LNCaP clone FGC (cell line): ENCODE measurements at regions not wholly inside any gene's neighbourhood (a gene's known extent, or its start where the extent isn't known, plus 50 kb on each side); places are given as distances from the start of the nearest gene placed in this dataset.

Experiments used
- DNase-seq: peaks from one replicate; pipeline ENCODE4 v3.0.0-alpha.2; 2011; ENCODE audit warnings: low read depth
- H3K4me3 ChIP-seq: 2 replicates; pipeline ENCODE4 v1.5.1; 2011; ENCODE audit warnings: mild to moderate bottlenecking, low read depth, low read length, control low read depth
- TF ChIP-seq, protein P1 (sequence below): IDR thresholded peaks from 2 replicates; pipeline ENCODE4 v1.5.1; 2012; ENCODE audit warnings: mild to moderate bottlenecking; ENCODE audit not compliant: control insufficient read depth, insufficient read depth; ENCODE audit errors: extremely low read depth

DNA sequence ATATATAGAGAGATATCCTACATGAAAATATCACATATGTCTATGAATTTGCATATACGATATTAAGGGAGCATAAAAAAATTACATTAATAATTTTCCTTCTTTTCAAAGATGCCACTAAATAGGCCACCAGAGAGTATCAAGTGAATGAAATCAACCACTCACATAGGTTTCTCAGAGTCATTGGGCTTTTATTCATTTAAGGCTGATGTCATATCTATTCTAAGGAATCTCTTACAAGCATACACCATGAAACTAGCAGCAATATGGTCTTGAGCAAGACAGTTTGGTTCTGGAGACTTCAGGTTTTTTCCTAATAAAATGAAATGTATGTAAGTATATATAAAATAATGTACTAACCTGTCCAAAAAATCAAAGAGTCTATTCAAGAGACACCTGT lies 420.4 kb downstream of the PLA2G4A start:
- H3K4me3 ChIP-seq: no peak overlapping the region
- DNase-seq: no peak
- TF ChIP-seq, protein P1, sequence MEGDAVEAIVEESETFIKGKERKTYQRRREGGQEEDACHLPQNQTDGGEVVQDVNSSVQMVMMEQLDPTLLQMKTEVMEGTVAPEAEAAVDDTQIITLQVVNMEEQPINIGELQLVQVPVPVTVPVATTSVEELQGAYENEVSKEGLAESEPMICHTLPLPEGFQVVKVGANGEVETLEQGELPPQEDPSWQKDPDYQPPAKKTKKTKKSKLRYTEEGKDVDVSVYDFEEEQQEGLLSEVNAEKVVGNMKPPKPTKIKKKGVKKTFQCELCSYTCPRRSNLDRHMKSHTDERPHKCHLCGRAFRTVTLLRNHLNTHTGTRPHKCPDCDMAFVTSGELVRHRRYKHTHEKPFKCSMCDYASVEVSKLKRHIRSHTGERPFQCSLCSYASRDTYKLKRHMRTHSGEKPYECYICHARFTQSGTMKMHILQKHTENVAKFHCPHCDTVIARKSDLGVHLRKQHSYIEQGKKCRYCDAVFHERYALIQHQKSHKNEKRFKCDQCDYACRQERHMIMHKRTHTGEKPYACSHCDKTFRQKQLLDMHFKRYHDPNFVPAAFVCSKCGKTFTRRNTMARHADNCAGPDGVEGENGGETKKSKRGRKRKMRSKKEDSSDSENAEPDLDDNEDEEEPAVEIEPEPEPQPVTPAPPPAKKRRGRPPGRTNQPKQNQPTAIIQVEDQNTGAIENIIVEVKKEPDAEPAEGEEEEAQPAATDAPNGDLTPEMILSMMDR: no peak

DNA sequence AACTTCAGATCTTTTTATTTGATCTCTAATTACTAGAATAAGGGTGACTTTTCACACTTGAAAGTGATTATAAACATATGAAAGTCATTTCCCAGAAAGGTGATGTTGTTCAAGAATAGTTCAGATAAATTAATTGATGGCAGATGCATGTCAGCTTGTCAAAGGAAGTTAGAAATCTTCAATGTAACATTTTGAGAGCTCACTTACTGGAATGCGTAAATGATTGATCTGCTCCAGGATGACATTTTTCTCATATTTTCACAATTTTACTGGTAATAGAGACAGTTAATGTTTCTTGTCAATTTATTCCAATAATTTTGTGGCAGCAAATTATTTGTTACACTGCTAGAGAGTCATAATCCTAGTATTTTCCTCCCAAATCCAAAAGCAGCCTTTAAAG lies 424.2 kb downstream of the PLA2G4A start:
- DNase-seq: no peak
- TF ChIP-seq, protein P1: no peak
- H3K4me3 ChIP-seq: no peak overlapping the region

DNA sequence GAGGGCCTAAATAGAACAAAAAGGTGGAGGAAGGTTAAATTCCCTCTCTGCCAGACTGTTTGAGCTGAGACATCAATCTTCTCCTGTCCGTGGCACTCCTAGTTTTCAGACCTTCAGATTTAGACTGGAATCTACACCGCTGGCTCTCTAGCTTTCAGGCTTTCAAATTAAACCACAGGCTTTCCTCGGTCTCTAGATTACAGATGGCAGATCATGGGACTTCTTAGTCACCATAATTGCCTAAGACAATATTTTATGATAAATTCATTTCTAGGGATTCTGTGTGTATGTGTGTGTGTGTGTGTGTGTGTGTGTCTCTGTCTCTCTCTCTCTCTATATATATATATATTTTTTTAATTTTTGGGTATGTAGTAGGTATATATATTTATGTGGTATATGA lies 428.7 kb downstream of the PLA2G4A start:
- H3K4me3 ChIP-seq: no peak overlapping the region
- no peak for DNase-seq
- TF ChIP-seq, protein P1: no peak

DNA sequence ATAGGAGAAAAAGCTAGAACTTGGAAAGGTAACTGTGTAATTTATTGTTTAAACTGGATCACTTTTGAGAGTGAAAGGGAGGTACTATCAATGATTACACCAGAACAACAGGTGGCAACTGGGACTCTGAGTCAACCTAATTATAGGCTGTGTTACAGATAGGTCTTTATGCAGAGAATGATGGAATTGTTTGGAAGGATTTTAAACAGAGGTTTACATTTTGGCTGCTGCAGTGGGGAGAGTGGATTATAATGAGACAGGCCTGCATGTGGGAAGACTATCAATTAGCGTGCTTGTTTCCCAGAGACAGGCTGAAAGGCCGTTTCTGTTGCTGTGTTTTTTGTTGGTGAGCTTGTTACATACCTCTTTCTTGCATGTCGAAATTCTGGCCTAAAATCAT lies 432.9 kb downstream of the PLA2G4A start:
- DNase-seq: no peak
- TF ChIP-seq, protein P1: no peak
- no peak overlapping the region for H3K4me3 ChIP-seq

DNA sequence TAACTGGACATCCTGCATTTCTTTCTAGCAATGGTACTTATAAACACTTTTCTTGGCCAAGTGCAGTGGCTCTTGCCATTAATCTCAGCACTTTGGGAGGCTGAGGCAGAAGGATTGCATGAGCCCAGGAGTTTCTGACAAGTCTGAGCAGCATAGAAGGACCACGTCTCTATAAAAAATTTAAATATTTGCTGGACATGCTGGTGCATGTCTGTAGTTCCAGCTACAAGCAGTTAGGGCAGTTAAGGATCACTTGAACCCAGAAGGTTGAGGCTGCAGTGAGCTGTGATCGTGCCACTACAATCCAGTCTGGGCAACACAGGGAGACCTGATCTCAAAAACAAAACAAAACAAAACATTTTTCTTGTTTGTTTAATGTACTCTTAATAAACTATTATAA lies 434.0 kb downstream of the PLA2G4A start:
- no peak overlapping the region for H3K4me3 ChIP-seq
- TF ChIP-seq, protein P1: no peak
- DNase-seq: no peak

DNA sequence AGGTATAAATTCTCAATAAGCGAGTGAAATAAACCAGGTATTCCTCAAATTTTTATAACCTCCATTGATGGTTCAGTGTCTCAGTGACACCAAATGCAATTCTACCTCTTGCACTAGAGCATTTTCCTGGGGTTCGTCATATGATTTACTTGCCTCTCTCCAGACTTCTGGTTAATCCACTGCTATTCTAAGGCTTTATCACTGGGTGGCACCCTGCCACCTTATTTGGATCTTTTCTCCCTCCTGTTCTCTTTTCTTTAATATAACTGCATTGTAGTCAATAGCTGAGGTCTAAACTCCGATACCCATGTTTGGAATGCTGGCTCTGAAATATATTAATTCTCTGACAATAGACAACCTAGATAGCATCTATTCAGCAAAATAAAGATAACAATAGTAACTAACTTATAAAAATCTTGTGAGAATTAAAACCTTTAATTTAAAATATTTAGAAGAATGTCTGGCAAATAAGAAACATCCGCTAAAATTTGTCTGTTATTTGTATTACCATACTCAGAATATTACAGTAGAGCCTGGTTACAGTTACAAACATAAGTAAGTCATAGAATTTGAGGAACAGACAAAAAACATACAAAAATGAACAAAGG lies 436.4 kb downstream of the PLA2G4A start:
- peak; percentile 76 for DNase-seq
- TF ChIP-seq, protein P1: peak; percentile 77
- no peak overlapping the region for H3K4me3 ChIP-seq

DNA sequence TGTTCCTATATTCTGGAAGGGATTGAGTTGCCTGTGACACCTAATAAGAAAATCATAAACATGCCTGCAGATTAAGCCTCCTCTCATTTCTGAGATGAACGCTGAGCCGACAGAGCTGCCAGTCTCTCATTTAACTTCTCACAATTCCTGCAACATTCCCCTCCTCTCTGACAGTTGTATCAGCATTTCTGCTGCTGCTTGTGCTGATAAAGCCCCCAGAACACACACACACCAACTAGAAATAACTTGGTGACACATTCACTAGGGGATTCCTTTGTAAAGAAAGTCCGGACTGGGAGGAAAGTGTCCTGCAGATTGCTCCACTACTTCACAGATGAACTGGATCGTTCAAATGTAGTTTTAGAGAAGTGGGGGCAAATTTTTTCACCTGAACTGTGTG lies 437.3 kb downstream of the PLA2G4A start:
- no peak overlapping the region for H3K4me3 ChIP-seq
- no peak for DNase-seq
- TF ChIP-seq, protein P1: no peak
